Jurkat, Clone E6-1 (cell line): ENCODE measurements at regions not wholly inside any gene's neighbourhood (a gene's known extent, or its start where the extent isn't known, plus 50 kb on each side); places are given as distances from the start of the nearest gene placed in this dataset.

Experiments
- DNase-seq: peaks from one replicate; pipeline ENCODE4 v3.0.0-alpha.2; 2011; ENCODE audit warnings: low read depth, low spot score
- H3K4me3 ChIP-seq: 2 replicates; pipeline ENCODE4 v1.5.1; 2011; ENCODE audit warnings: mild to moderate bottlenecking, low read length, control low read depth, moderate library complexity

GRCh38 chr20:58162986-58163385, 65.5 kb downstream of the ANKRD60 start:
- no peak for DNase-seq
- H3K4me3 ChIP-seq: no peak overlapping the region

GRCh38 chr20:58161192-58161591, 67.3 kb downstream of the ANKRD60 start:
- no peak for DNase-seq
- H3K4me3 ChIP-seq: no peak overlapping the region

GRCh38 chr20:58160451-58161061, 67.9 kb downstream of the ANKRD60 start:
- H3K4me3 ChIP-seq: no peak overlapping the region
- DNase-seq: no peak

GRCh38 chr20:58155148-58155925, 73.1 kb downstream of the ANKRD60 start:
- no peak overlapping the region for H3K4me3 ChIP-seq
- peak; percentile 26 for DNase-seq

- no peak for DNase-seq
- no peak overlapping the region for H3K4me3 ChIP-seq
Observed at GRCh38 chr20:58154113-58154512, 74.3 kb downstream of the ANKRD60 start.

- no peak for DNase-seq
- H3K4me3 ChIP-seq: no peak overlapping the region
Observed at GRCh38 chr20:58153121-58153520, 75.3 kb downstream of the ANKRD60 start.

GRCh38 chr20:58150772-58151171, 77.7 kb downstream of the ANKRD60 start:
- DNase-seq: no peak
- H3K4me3 ChIP-seq: no peak overlapping the region

GRCh38 chr20:58149437-58150091, 78.9 kb downstream of the ANKRD60 start:
- H3K4me3 ChIP-seq: no peak overlapping the region
- no peak for DNase-seq

GRCh38 chr20:58148891-58149290, 79.6 kb downstream of the ANKRD60 start:
- no peak overlapping the region for H3K4me3 ChIP-seq
- DNase-seq: no peak

- no peak for DNase-seq
- H3K4me3 ChIP-seq: no peak overlapping the region
Observed at GRCh38 chr20:58147628-58148370, 80.7 kb downstream of the ANKRD60 start.

- H3K4me3 ChIP-seq: no peak overlapping the region
- DNase-seq: no peak
Observed at GRCh38 chr20:58146746-58147140, 81.7 kb downstream of the ANKRD60 start.

GRCh38 chr20:58146081-58146745, 82.2 kb downstream of the ANKRD60 start:
- H3K4me3 ChIP-seq: no peak overlapping the region
- no peak for DNase-seq

GRCh38 chr20:58145506-58146080, 82.9 kb downstream of the ANKRD60 start:
- no peak for DNase-seq
- no peak overlapping the region for H3K4me3 ChIP-seq

GRCh38 chr20:58144096-58144495, 84.4 kb downstream of the ANKRD60 start:
- H3K4me3 ChIP-seq: no peak overlapping the region
- DNase-seq: no peak

GRCh38 chr20:58143531-58143930, 84.9 kb downstream of the ANKRD60 start:
- H3K4me3 ChIP-seq: no peak overlapping the region
- no peak for DNase-seq

GRCh38 chr20:58142843-58143185, 85.6 kb downstream of the ANKRD60 start:
- no peak for DNase-seq
- H3K4me3 ChIP-seq: no peak overlapping the region

GRCh38 chr20:58141971-58142842, 86.2 kb downstream of the ANKRD60 start:
- no peak overlapping the region for H3K4me3 ChIP-seq
- DNase-seq: no peak

GRCh38 chr20:58141496-58141895, 87.0 kb downstream of the ANKRD60 start:
- H3K4me3 ChIP-seq: no peak overlapping the region
- DNase-seq: no peak
